HCT116 (cell line): ENCODE measurements at regions not wholly inside any gene's neighbourhood (a gene's known extent, or its start where the extent isn't known, plus 50 kb on each side); places are given as distances from the start of the nearest gene placed in this dataset.

Experiments
- CBX3 ChIP-seq: IDR thresholded peaks from 2 replicates; pipeline ENCODE4 v1.6.1; 2012; ENCODE audit warnings: low read depth
- EGR1 ChIP-seq: IDR thresholded peaks from 2 replicates; pipeline ENCODE4 v1.6.1; 2012; ENCODE audit warnings: low read depth
- EZH2phosphoT487 ChIP-seq: fragments of 200-600 bp; IDR thresholded peaks from 2 replicates; pipeline ENCODE4 v1.6.1; 2018; ENCODE audit warnings: antibody characterized with exemption, borderline replicate concordance
- JUND ChIP-seq: IDR thresholded peaks from 2 replicates; pipeline ENCODE4 v1.6.1; 2012
- POLR2A ChIP-seq: IDR thresholded peaks from 2 replicates; pipeline ENCODE4 v1.7.0; 2011; ENCODE audit warnings: borderline replicate concordance; ENCODE audit not compliant: insufficient read depth, insufficient read length; ENCODE audit errors: extremely low read depth
- POLR2AphosphoS5 ChIP-seq: IDR thresholded peaks from 2 replicates; pipeline ENCODE4 v1.6.1; 2011; ENCODE audit warnings: mild to moderate bottlenecking, low read depth, low read length, moderate library complexity
- RAD21 ChIP-seq: IDR thresholded peaks from 2 replicates; pipeline ENCODE4 v1.6.1; 2012; ENCODE audit warnings: low read depth, mild to moderate bottlenecking
- REST ChIP-seq: IDR thresholded peaks from 2 replicates; pipeline ENCODE4 v1.6.1; 2012; ENCODE audit warnings: low read depth
- SIN3A ChIP-seq: IDR thresholded peaks from 2 replicates; pipeline ENCODE4 v1.6.1; 2012; ENCODE audit warnings: low read depth
- SP1 ChIP-seq: IDR thresholded peaks from 2 replicates; pipeline ENCODE4 v1.6.1; 2012; ENCODE audit warnings: low read depth
- ZNF274 ChIP-seq: fragments of 200-500 bp; sonication (Bioruptor generic); IDR thresholded peaks from 2 replicates; pipeline ENCODE4 v1.6.1; 2014; ENCODE audit warnings: mild to moderate bottlenecking, low read depth, low read length, inconsistent platforms
- TF ChIP-seq, protein P1 (sequence below), 3 experiments: fragments of 200-600 bp in 1 of 3; sonication (generic) in 1 of 3; IDR thresholded peaks in 2 of 3; conservative IDR thresholded peaks in 1 of 3; 2 replicates each; pipeline ENCODE4 v1.5.1; 2012 to 2017; ENCODE audit warnings: low read depth in 2 of 3, low read length in 2 of 3, antibody characterized with exemption in 1 of 3, borderline replicate concordance in 1 of 3, control low read depth in 1 of 3, mild to moderate bottlenecking in 1 of 3, mixed read lengths in 1 of 3, mixed run types in 1 of 3, moderate library complexity in 1 of 3; ENCODE audit not compliant: insufficient read depth in 1 of 3
- TF ChIP-seq, protein P2 (sequence below): IDR thresholded peaks from 2 replicates; pipeline ENCODE4 v1.6.1; 2012

GRCh38 chr1:73910466-73910865, 287.5 kb downstream of the LRRIQ3 start:
- TF ChIP-seq, protein P1, sequence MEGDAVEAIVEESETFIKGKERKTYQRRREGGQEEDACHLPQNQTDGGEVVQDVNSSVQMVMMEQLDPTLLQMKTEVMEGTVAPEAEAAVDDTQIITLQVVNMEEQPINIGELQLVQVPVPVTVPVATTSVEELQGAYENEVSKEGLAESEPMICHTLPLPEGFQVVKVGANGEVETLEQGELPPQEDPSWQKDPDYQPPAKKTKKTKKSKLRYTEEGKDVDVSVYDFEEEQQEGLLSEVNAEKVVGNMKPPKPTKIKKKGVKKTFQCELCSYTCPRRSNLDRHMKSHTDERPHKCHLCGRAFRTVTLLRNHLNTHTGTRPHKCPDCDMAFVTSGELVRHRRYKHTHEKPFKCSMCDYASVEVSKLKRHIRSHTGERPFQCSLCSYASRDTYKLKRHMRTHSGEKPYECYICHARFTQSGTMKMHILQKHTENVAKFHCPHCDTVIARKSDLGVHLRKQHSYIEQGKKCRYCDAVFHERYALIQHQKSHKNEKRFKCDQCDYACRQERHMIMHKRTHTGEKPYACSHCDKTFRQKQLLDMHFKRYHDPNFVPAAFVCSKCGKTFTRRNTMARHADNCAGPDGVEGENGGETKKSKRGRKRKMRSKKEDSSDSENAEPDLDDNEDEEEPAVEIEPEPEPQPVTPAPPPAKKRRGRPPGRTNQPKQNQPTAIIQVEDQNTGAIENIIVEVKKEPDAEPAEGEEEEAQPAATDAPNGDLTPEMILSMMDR (IDR thresholded peaks at IDR 0.05 in 2 of 3, conservative IDR thresholded peaks at IDR 0.05 in 1 of 3; ENCODE audit: borderline replicate concordance in 1 of 3, insufficient read depth in 1 of 3, low read depth in 2 of 3, low read length in 2 of 3): no peak
- no peak for TF ChIP-seq POLR2AphosphoS5
- TF ChIP-seq RAD21: no peak
- TF ChIP-seq REST: no peak
- no peak for TF ChIP-seq JUND
- TF ChIP-seq CBX3: no peak
- TF ChIP-seq ZNF274: no peak
- no peak for TF ChIP-seq SIN3A
- no peak for TF ChIP-seq EGR1
- no peak for TF ChIP-seq SP1
- TF ChIP-seq POLR2A: no peak
- TF ChIP-seq, protein P2, sequence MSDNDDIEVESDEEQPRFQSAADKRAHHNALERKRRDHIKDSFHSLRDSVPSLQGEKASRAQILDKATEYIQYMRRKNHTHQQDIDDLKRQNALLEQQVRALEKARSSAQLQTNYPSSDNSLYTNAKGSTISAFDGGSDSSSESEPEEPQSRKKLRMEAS: no peak
- TF ChIP-seq EZH2phosphoT487: no peak
